ENCODE measurements at regions not wholly inside any gene's neighbourhood (a gene's known extent, or its start where the extent isn't known, plus 50 kb on each side); places are given as distances from the start of the nearest gene placed in this dataset.

- TF ChIP-seq, protein P1, sequence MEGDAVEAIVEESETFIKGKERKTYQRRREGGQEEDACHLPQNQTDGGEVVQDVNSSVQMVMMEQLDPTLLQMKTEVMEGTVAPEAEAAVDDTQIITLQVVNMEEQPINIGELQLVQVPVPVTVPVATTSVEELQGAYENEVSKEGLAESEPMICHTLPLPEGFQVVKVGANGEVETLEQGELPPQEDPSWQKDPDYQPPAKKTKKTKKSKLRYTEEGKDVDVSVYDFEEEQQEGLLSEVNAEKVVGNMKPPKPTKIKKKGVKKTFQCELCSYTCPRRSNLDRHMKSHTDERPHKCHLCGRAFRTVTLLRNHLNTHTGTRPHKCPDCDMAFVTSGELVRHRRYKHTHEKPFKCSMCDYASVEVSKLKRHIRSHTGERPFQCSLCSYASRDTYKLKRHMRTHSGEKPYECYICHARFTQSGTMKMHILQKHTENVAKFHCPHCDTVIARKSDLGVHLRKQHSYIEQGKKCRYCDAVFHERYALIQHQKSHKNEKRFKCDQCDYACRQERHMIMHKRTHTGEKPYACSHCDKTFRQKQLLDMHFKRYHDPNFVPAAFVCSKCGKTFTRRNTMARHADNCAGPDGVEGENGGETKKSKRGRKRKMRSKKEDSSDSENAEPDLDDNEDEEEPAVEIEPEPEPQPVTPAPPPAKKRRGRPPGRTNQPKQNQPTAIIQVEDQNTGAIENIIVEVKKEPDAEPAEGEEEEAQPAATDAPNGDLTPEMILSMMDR (IDR thresholded peaks at IDR 0.05), result no peak
- TF ChIP-seq EZH2 (IDR thresholded peaks at IDR 0.05; ENCODE audit: borderline replicate concordance, insufficient read depth, low read depth, low read length, poor library complexity, severe bottlenecking), result no peak
Measured at GRCh38 chr13:56314765-56315164, 826.0 kb upstream of the PRR20A start.

Data from B cell (primary cell).